ENCODE measurements at regions not wholly inside any gene's neighbourhood (a gene's known extent, or its start where the extent isn't known, plus 50 kb on each side); places are given as distances from the start of the nearest gene placed in this dataset.

GRCh38 chr14:31945701-31946100 lies 131.4 kb upstream of the ARHGAP5 start:
- TF ChIP-seq CTCF (IDR thresholded peaks at IDR 0.05 in 4 of 5, conservative IDR thresholded peaks at IDR 0.05 in 1 of 5), result no peak
- TF ChIP-seq POLR2A (IDR thresholded peaks at IDR 0.05), result no peak

Measured in gastrocnemius medialis (tissue), 4 donors.